ENCODE measurements at regions not wholly inside any gene's neighbourhood (a gene's known extent, or its start where the extent isn't known, plus 50 kb on each side); places are given as distances from the start of the nearest gene placed in this dataset.

- peaks cover 0 to 4% (median under 1%) of the 10 kb centered on the region in 3 donors for H3K27me3 Mint-ChIP-seq (ENCODE audit: low read depth in 3 of 3)
Measured at GRCh38 chr9:78614892-78615291, 318.0 kb downstream of the PSAT1 start.

DNA sequence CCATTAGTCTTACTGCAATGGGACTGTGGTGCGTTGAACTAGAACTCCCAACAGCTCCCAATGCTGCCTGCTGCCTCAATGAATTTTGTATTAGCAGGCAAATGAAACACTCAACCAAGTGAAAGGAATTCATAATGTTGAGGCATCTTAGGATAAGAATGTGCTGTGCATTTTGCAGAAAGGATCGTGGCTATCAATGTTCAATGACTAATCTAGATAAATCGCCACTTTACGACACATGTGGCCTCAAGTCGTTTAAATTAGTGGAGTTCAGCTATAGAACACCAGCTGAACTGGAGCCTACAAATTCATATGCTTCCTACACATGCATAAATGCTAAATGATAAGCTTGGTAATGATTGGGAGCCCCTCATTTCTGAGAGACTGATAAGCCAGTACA lies 318.4 kb downstream of the PSAT1 start:
- DNase-seq: no peak
- Mint-ChIP-seq H3K4me3 (no peak overlapping the region), H3K27me3 (ENCODE audit: low read depth in 3 of 3) (peaks cover 0 to 2% (median 0%) of the 10 kb centered on the region in 3 donors), H3K4me1 (no peaks in the 10 kb centered on the region), H3K27ac (no peak overlapping the region), H3K9me3 (peaks cover 0 to 4% (median 0%) of the 10 kb centered on the region in 6 donors), H3K36me3 (no peaks in the 10 kb centered on the region)

More at GRCh38 chr9:78614892-78615291, 318.0 kb downstream of the PSAT1 start:
- Mint-ChIP-seq H3K4me3 (no peak overlapping the region), H3K27ac (no peak overlapping the region), H3K4me1 (no peaks in the 10 kb centered on the region), H3K36me3 (no peaks in the 10 kb centered on the region), H3K9me3 (peaks cover 0 to 4% (median 0%) of the 10 kb centered on the region in 6 donors)
- DNase-seq: no peak

GRCh38 chr9:78618735-78619134 lies 321.8 kb downstream of the PSAT1 start:
- no peak overlapping the region for H3K27ac Mint-ChIP-seq
- no peaks in the 10 kb centered on the region for H3K4me1 Mint-ChIP-seq
- H3K36me3 Mint-ChIP-seq: no peaks in the 10 kb centered on the region
- peaks cover 0 to 4% (median 0%) of the 10 kb centered on the region in 6 donors for H3K9me3 Mint-ChIP-seq
- no peak overlapping the region for H3K4me3 Mint-ChIP-seq
- DNase-seq: no peak
- peaks cover 0 to 2% (median 2%) of the 10 kb centered on the region in 3 donors for H3K27me3 Mint-ChIP-seq (ENCODE audit: low read depth in 3 of 3)

DNA sequence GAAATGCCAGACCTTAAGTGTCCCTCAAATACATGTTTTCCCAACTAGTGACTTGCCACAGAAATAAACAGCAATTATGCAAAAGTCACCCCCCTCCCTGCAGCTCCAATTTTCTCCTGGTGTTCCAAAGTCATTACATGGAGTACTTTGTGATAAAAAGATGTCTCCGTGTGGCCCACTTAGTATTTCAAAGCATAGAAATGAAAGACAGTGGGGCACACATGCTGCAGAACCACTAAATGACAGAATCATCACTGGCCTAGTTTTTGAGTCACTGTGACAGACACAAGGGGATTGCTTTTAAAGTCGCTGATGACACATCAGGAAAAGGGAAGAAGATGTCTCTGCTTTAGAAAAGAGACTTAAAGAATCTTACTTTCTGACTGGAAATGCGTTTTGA lies 323.4 kb downstream of the PSAT1 start:
- no peaks in the 10 kb centered on the region for H3K36me3 Mint-ChIP-seq
- peaks cover 0 to 4% (median 0%) of the 10 kb centered on the region in 6 donors for H3K9me3 Mint-ChIP-seq
- peaks cover 0 to 2% (median 2%) of the 10 kb centered on the region in 3 donors for H3K27me3 Mint-ChIP-seq (ENCODE audit: low read depth in 3 of 3)
- no peak for DNase-seq
- no peak overlapping the region for H3K4me3 Mint-ChIP-seq
- no peak overlapping the region for H3K27ac Mint-ChIP-seq
- H3K4me1 Mint-ChIP-seq: no peaks in the 10 kb centered on the region

- peaks cover 0 to 2% (median 2%) of the 10 kb centered on the region in 3 donors for H3K27me3 Mint-ChIP-seq (ENCODE audit: low read depth in 3 of 3)
- H3K27ac Mint-ChIP-seq: no peak overlapping the region
- H3K9me3 Mint-ChIP-seq: peaks cover 0 to 4% (median 0%) of the 10 kb centered on the region in 6 donors
- DNase-seq: no peak
- no peak overlapping the region for H3K4me3 Mint-ChIP-seq
- no peaks in the 10 kb centered on the region for H3K4me1 Mint-ChIP-seq
- no peaks in the 10 kb centered on the region for H3K36me3 Mint-ChIP-seq
Measured at GRCh38 chr9:78620764-78621163, 323.8 kb downstream of the PSAT1 start.

GRCh38 chr9:78622126-78622525 lies 325.2 kb downstream of the PSAT1 start:
- H3K36me3 Mint-ChIP-seq: no peaks in the 10 kb centered on the region
- peaks cover 0 to 4% (median 2%) of the 10 kb centered on the region in 3 donors for H3K27me3 Mint-ChIP-seq (ENCODE audit: low read depth in 3 of 3)
- no peak for DNase-seq
- no peak overlapping the region for H3K4me3 Mint-ChIP-seq
- no peak overlapping the region for H3K27ac Mint-ChIP-seq
- H3K4me1 Mint-ChIP-seq: no peaks in the 10 kb centered on the region
- peaks cover 0 to 3% (median 0%) of the 10 kb centered on the region in 6 donors for H3K9me3 Mint-ChIP-seq

- no peak overlapping the region for H3K4me3 Mint-ChIP-seq
- no peaks in the 10 kb centered on the region for H3K36me3 Mint-ChIP-seq
- H3K27me3 Mint-ChIP-seq (ENCODE audit: low read depth in 3 of 3): peaks cover 0 to 4% (median 3%) of the 10 kb centered on the region in 3 donors
- no peak overlapping the region for H3K27ac Mint-ChIP-seq
- H3K9me3 Mint-ChIP-seq: peaks cover 0 to 4% (median 0%) of the 10 kb centered on the region in 6 donors
- no peak for DNase-seq
- H3K4me1 Mint-ChIP-seq: no peaks in the 10 kb centered on the region
Measured at GRCh38 chr9:78626971-78627370, 330.0 kb downstream of the PSAT1 start.

GRCh38 chr9:78630966-78631365 lies 334.0 kb downstream of the PSAT1 start:
- Mint-ChIP-seq H3K9me3 (peaks cover 0 to 6% (median 2%) of the 10 kb centered on the region in 6 donors), H3K27ac (no peak overlapping the region), H3K4me1 (no peaks in the 10 kb centered on the region)

GRCh38 chr9:78640728-78641127 lies 343.8 kb downstream of the PSAT1 start:
- peaks cover 0 to 8% (median 3%) of the 10 kb centered on the region in 6 donors for H3K9me3 Mint-ChIP-seq
- peaks cover 0 to 3% (median 0%) of the 10 kb centered on the region in 3 donors for H3K27me3 Mint-ChIP-seq (ENCODE audit: low read depth in 3 of 3)
- H3K4me3 Mint-ChIP-seq: no peak overlapping the region
- H3K27ac Mint-ChIP-seq: no peak overlapping the region
- no peaks in the 10 kb centered on the region for H3K36me3 Mint-ChIP-seq
- no peaks in the 10 kb centered on the region for H3K4me1 Mint-ChIP-seq
- no peak for DNase-seq

More at GRCh38 chr9:78630966-78631365, 334.0 kb downstream of the PSAT1 start:
- Mint-ChIP-seq H3K4me3 (no peak overlapping the region), H3K36me3 (no peaks in the 10 kb centered on the region), H3K27me3 (ENCODE audit: low read depth in 3 of 3) (peaks cover 0 to 3% (median 3%) of the 10 kb centered on the region in 3 donors)
- no peak for DNase-seq

DNA sequence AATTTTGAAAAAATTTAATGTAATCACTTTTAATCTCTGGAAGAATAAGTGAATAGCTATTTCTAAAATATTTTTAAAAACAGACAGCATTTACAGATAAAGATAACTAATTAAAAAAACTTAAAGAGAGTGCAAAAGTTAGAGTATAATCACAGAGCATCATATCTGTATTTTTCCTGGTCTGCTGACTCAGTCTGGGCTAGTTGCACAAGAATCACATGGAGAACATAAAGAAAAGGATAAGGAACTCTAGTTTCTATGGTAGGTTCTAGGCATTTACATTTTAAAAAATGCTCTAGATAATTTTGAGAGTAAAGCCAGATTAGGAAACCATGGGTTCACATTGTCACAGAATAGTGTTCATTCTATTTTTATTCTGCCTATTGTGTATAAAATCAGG lies 347.4 kb downstream of the PSAT1 start:
- H3K27me3 Mint-ChIP-seq (ENCODE audit: low read depth in 3 of 3): no peaks in the 10 kb centered on the region
- H3K4me3 Mint-ChIP-seq: no peak overlapping the region
- no peaks in the 10 kb centered on the region for H3K36me3 Mint-ChIP-seq
- H3K4me1 Mint-ChIP-seq: no peaks in the 10 kb centered on the region
- no peak for DNase-seq
- H3K27ac Mint-ChIP-seq: no peak overlapping the region
- H3K9me3 Mint-ChIP-seq: peaks cover 0 to 15% (median 3%) of the 10 kb centered on the region in 6 donors

DNA sequence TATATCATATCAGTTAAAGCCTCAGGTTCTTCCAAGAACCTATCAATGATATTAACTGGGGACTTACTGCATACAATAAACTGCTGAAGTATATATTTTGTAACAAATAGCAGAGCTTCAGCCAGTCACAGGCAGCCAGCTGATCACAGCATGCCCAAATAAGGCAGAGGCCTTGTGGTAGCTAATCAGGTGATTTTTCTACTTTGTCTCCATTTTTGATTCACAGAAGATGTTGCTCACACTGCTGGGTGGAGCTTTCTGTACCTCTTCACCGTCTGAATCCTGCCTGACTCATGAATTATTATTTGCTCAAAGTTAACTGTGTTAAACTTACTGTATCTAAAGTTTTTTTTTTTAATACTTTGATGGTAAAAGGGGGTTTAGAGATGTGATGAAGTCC lies 357.4 kb downstream of the PSAT1 start:
- Mint-ChIP-seq H3K36me3 (no peaks in the 10 kb centered on the region), H3K9me3 (peaks cover 0 to 2% (median 0%) of the 10 kb centered on the region in 6 donors), H3K4me1 (no peaks in the 10 kb centered on the region), H3K4me3 (no peak overlapping the region), H3K27me3 (ENCODE audit: low read depth in 3 of 3) (no peaks in the 10 kb centered on the region), H3K27ac (no peak overlapping the region)
- DNase-seq: no peak

GRCh38 chr9:78663369-78663768 lies 366.4 kb downstream of the PSAT1 start:
- DNase-seq: no peak
- H3K27ac Mint-ChIP-seq: no peak overlapping the region
- H3K9me3 Mint-ChIP-seq: peaks cover 3 to 18% (median 5%) of the 10 kb centered on the region in 6 donors
- H3K4me3 Mint-ChIP-seq: no peak overlapping the region
- H3K4me1 Mint-ChIP-seq: no peaks in the 10 kb centered on the region
- H3K27me3 Mint-ChIP-seq (ENCODE audit: low read depth in 3 of 3): peaks cover 0 to 1% (median 0%) of the 10 kb centered on the region in 3 donors
- H3K36me3 Mint-ChIP-seq: peaks cover 0 to 6% (median 0%) of the 10 kb centered on the region in 3 donors

DNA sequence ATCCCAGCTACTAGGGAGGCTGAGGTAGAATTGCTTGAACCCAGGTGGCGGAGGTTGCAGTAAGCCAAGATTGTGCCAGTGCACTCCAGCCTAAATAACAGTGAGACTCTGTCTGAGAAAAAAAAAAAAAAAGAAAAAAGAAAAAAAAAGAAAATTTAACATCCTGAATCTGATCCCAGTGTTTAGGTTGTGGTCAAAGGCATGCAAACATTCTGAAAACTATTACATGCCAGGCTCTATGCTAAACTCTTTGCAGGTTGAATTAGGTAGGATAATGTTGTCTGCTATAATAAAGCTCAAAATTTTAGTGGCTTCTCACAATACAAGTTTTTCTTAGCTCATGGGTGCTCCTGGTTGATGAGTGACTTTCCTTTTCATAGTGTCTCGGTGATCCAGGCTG lies 367.4 kb downstream of the PSAT1 start:
- peaks cover 3 to 18% (median 6%) of the 10 kb centered on the region in 6 donors for H3K9me3 Mint-ChIP-seq
- no peak for DNase-seq
- no peak overlapping the region for H3K4me3 Mint-ChIP-seq
- H3K36me3 Mint-ChIP-seq: peaks cover 0 to 6% (median 0%) of the 10 kb centered on the region in 3 donors
- H3K4me1 Mint-ChIP-seq: no peaks in the 10 kb centered on the region
- peaks cover 0 to 1% (median 0%) of the 10 kb centered on the region in 3 donors for H3K27me3 Mint-ChIP-seq (ENCODE audit: low read depth in 3 of 3)
- H3K27ac Mint-ChIP-seq: no peak overlapping the region

GRCh38 chr9:78666818-78667414 lies 370.0 kb downstream of the PSAT1 start:
- Mint-ChIP-seq H3K9me3 (peaks cover 0 to 14% (median 0%) of the 10 kb centered on the region in 6 donors), H3K36me3 (no peaks in the 10 kb centered on the region), H3K4me1 (no peaks in the 10 kb centered on the region), H3K27ac (no peak overlapping the region), H3K27me3 (ENCODE audit: low read depth in 3 of 3) (no peaks in the 10 kb centered on the region), H3K4me3 (no peak overlapping the region)
- no peak for DNase-seq
